ENCODE measurements at regions not wholly inside any gene's neighbourhood (a gene's known extent, or its start where the extent isn't known, plus 50 kb on each side); places are given as distances from the start of the nearest gene placed in this dataset.

- no peak for DNase-seq (ENCODE audit: extremely low read depth, low read depth)
- TF ChIP-seq, protein P1, sequence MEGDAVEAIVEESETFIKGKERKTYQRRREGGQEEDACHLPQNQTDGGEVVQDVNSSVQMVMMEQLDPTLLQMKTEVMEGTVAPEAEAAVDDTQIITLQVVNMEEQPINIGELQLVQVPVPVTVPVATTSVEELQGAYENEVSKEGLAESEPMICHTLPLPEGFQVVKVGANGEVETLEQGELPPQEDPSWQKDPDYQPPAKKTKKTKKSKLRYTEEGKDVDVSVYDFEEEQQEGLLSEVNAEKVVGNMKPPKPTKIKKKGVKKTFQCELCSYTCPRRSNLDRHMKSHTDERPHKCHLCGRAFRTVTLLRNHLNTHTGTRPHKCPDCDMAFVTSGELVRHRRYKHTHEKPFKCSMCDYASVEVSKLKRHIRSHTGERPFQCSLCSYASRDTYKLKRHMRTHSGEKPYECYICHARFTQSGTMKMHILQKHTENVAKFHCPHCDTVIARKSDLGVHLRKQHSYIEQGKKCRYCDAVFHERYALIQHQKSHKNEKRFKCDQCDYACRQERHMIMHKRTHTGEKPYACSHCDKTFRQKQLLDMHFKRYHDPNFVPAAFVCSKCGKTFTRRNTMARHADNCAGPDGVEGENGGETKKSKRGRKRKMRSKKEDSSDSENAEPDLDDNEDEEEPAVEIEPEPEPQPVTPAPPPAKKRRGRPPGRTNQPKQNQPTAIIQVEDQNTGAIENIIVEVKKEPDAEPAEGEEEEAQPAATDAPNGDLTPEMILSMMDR (IDR thresholded peaks at IDR 0.05; ENCODE audit: low read depth, low read length), result no peak
These were observed 459.3 kb downstream of the GALR1 start for GRCh38 chr18:77708826-77709506.

DNA sequence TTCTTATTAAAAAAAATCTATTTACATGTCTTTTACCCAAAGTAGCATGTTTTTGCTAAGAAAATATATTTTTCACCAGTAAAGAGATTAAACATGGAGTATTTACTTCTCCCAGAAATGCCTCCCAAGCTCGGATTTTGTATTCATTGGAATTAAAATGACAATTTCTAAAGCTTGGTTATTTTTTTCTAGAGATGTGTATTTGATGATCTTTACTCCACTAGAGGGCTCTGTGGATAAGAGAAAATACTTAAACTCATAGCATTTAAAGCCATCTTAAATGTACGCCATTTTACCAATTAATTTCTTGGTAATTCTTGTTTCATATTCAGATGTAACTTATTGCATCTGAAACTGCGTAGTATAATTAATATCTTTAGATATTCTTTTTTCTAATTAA is 461.4 kb downstream of the GALR1 start:
- DNase-seq (ENCODE audit: extremely low read depth, low read depth), result no peak
- TF ChIP-seq, protein P1 (IDR thresholded peaks at IDR 0.05; ENCODE audit: low read depth, low read length), result no peak

GRCh38 chr18:77714716-77715115 is 465.1 kb downstream of the GALR1 start:
- DNase-seq (ENCODE audit: extremely low read depth, low read depth), result no peak
- TF ChIP-seq, protein P1 (IDR thresholded peaks at IDR 0.05; ENCODE audit: low read depth, low read length), result no peak

- TF ChIP-seq, protein P1 (IDR thresholded peaks at IDR 0.05; ENCODE audit: low read depth, low read length), result no peak
- no peak for DNase-seq (ENCODE audit: extremely low read depth, low read depth)
These were observed 466.6 kb downstream of the GALR1 start for GRCh38 chr18:77716282-77716681.

DNA sequence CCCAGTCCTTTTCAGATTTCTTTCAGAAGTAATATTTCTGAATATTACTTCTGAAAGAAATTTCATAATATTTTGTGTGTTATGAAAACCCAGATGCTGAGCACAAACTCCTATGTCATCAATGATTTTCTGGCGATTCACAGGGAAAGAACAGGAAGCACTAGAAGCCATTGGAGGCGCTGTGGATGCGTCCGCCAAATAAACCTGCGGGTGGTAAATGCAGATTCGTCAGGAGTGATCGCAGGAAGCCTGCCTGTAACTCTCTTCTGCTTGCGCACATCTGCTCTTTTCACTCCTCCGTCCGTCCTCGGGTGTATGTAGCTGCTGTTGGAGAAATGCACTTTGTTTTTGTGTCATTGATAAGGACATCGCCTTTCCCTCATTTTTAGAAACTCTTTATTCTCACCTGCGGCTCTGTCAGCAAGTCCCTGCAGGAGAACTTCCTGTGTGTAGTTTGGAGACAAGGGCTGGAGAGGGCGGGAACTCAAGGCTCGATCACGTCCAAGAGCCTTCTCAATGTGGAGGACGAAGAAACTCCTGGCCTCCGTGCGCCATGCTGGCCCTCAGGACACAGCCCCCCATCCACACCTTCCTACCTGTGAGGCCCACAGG is 483.8 kb downstream of the GALR1 start:
- DNase-seq (ENCODE audit: extremely low read depth, low read depth), result no peak
- TF ChIP-seq, protein P1 (IDR thresholded peaks at IDR 0.05; ENCODE audit: low read depth, low read length), result no peak

DNA sequence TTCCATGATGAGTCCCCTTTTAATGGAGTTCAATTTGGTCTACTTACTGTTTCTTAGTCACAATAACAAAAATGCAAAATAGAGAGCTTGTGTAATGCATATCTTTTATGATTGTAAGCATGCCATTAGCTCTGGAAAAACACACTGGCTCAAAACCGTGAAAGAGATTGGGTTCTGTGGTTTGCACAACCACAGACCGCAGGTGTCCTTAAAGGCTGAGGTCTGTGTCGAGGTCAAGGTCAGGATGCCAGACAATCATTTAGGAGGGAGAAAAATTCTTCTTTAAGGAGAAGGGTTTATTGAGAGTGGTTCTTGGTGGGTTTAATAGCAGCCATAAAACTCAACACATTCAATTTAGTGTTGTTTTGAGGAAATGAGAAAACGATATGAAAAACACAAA is 487.2 kb downstream of the GALR1 start:
- no peak for DNase-seq (ENCODE audit: extremely low read depth, low read depth)
- TF ChIP-seq, protein P1 (IDR thresholded peaks at IDR 0.05; ENCODE audit: low read depth, low read length), result no peak

- DNase-seq (ENCODE audit: extremely low read depth, low read depth), result no peak
- TF ChIP-seq, protein P1 (IDR thresholded peaks at IDR 0.05; ENCODE audit: low read depth, low read length), result no peak
These were observed 487.8 kb downstream of the GALR1 start for GRCh38 chr18:77737405-77737804.

All from AG09319 (cell line).